ENCODE measurements at regions not wholly inside any gene's neighbourhood (a gene's known extent, or its start where the extent isn't known, plus 50 kb on each side); places are given as distances from the start of the nearest gene placed in this dataset.

DNA sequence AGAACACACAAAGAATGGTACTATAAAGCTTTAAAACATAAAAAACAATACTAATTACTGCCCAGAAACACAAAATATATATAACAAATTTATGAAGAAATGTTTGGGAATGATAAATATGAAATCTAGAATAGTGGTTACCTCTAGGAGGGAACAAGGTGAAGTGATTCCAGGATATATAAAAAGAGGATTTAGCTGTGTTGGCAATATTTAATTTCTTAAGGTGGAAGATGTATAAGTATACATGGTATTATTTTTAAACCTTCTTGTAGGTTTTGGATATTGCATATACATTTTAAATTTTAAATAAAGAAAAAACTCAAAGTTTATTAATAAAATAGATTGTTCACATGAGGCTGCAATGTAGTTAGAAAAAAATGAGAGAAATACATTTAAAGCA is 112.7 kb upstream of the ZNF618 start:
- H3K4me3 ChIP-seq (ENCODE audit: insufficient read depth, low read length), result no peak overlapping the region
- no peak overlapping the region for H2AFZ ChIP-seq (ENCODE audit: low read length)
- no peak for TF ChIP-seq CTCF (IDR thresholded peaks at IDR 0.05; ENCODE audit: extremely low read depth, low read depth, low read length)
- H3K79me2 ChIP-seq (ENCODE audit: insufficient read depth, low read length), result no peaks in the 10 kb centered on the region
- H4K20me1 ChIP-seq (ENCODE audit: insufficient read depth, low read length), result no peaks in the 10 kb centered on the region
- no peaks in the 10 kb centered on the region for H3K4me1 ChIP-seq (ENCODE audit: insufficient read depth, low read length)
- H3K9me3 ChIP-seq (ENCODE audit: low read depth, low read length), result no peaks in the 10 kb centered on the region
- DNase-seq (ENCODE audit: insufficient read length, low spot score, missing footprints), result no peak
- no peaks in the 10 kb centered on the region for H3K36me3 ChIP-seq (ENCODE audit: insufficient read depth, low read length)
- H3K27me3 ChIP-seq (ENCODE audit: insufficient read depth, low read length), result peaks cover 53% of the 10 kb centered on the region
- no peak overlapping the region for H3K27ac ChIP-seq (ENCODE audit: low read depth, low read length)
- H3K4me2 ChIP-seq (ENCODE audit: insufficient read depth, low read length), result no peak overlapping the region

- Histone ChIP-seq H4K20me1 (ENCODE audit: insufficient read depth, low read length) (no peaks in the 10 kb centered on the region), H3K36me3 (ENCODE audit: insufficient read depth, low read length) (no peaks in the 10 kb centered on the region), H3K9me3 (ENCODE audit: low read depth, low read length) (no peaks in the 10 kb centered on the region), H3K79me2 (ENCODE audit: insufficient read depth, low read length) (no peaks in the 10 kb centered on the region), H2AFZ (ENCODE audit: low read length) (no peak overlapping the region), H3K27me3 (ENCODE audit: insufficient read depth, low read length) (peaks cover 62% of the 10 kb centered on the region), H3K27ac (ENCODE audit: low read depth, low read length) (no peak overlapping the region), H3K4me3 (ENCODE audit: insufficient read depth, low read length) (no peak overlapping the region), H3K4me2 (ENCODE audit: insufficient read depth, low read length) (no peak overlapping the region), H3K4me1 (ENCODE audit: insufficient read depth, low read length) (no peaks in the 10 kb centered on the region)
- DNase-seq (ENCODE audit: insufficient read length, low spot score, missing footprints), result no peak
- TF ChIP-seq CTCF (IDR thresholded peaks at IDR 0.05; ENCODE audit: extremely low read depth, low read depth, low read length), result no peak
These were observed 111.5 kb upstream of the ZNF618 start for GRCh38 chr9:113764572-113764971.

DNA sequence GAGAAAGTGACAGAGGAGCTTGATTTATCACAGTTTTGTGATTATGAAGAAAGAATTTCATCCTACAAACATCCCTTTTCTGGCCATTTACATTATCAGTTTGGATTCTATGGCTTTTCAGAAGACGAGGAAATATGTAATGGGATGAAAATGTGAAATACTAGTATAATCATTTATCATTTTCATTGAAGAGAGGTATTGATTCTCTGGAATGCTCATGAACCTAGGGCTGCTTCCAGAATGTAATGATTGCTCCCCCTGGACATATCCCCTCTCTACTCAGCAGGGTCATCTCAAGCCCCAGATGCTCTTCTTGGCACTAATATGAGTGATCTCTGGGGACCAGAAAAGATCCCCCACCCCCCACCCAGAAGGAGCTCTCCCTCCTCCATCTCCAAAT is 106.7 kb upstream of the ZNF618 start:
- Histone ChIP-seq H3K79me2 (ENCODE audit: insufficient read depth, low read length) (no peaks in the 10 kb centered on the region), H3K27me3 (ENCODE audit: insufficient read depth, low read length) (peaks cover 60% of the 10 kb centered on the region), H2AFZ (ENCODE audit: low read length) (no peak overlapping the region), H3K4me3 (ENCODE audit: insufficient read depth, low read length) (no peak overlapping the region), H3K4me1 (ENCODE audit: insufficient read depth, low read length) (peaks cover 15% of the 10 kb centered on the region), H3K27ac (ENCODE audit: low read depth, low read length) (no peak overlapping the region), H3K4me2 (ENCODE audit: insufficient read depth, low read length) (no peak overlapping the region), H3K36me3 (ENCODE audit: insufficient read depth, low read length) (no peaks in the 10 kb centered on the region), H4K20me1 (ENCODE audit: insufficient read depth, low read length) (no peaks in the 10 kb centered on the region), H3K9me3 (ENCODE audit: low read depth, low read length) (no peaks in the 10 kb centered on the region)
- no peak for DNase-seq (ENCODE audit: insufficient read length, low spot score, missing footprints)
- TF ChIP-seq CTCF (IDR thresholded peaks at IDR 0.05; ENCODE audit: extremely low read depth, low read depth, low read length), result no peak

DNA sequence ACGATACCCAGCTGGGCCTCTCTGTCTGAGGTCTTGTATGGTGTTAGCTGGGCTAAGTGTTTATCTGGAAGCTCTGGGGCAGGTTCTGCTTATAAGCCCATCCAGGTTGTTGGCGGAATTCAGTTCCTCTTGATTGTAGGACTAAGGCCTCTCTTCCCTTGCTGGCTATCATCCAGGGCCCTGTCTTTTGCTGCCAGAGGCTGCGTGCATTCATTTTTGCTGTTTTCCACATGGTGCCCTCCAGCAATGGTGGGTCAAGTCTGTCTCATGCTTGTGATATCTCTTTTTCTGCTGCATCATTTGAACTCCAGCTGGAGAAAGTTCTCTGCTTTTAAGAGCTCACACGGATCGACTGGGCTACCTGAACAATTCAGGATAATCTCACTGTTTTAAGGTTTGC is 105.7 kb upstream of the ZNF618 start:
- Histone ChIP-seq H3K36me3 (ENCODE audit: insufficient read depth, low read length) (no peaks in the 10 kb centered on the region), H3K4me3 (ENCODE audit: insufficient read depth, low read length) (no peak overlapping the region), H4K20me1 (ENCODE audit: insufficient read depth, low read length) (no peaks in the 10 kb centered on the region), H3K79me2 (ENCODE audit: insufficient read depth, low read length) (no peaks in the 10 kb centered on the region), H3K4me2 (ENCODE audit: insufficient read depth, low read length) (no peak overlapping the region), H3K27me3 (ENCODE audit: insufficient read depth, low read length) (peaks cover 65% of the 10 kb centered on the region), H3K9me3 (ENCODE audit: low read depth, low read length) (no peaks in the 10 kb centered on the region), H3K27ac (ENCODE audit: low read depth, low read length) (no peak overlapping the region), H3K4me1 (ENCODE audit: insufficient read depth, low read length) (peaks cover 15% of the 10 kb centered on the region), H2AFZ (ENCODE audit: low read length) (no peak overlapping the region)
- DNase-seq (ENCODE audit: insufficient read length, low spot score, missing footprints), result no peak
- TF ChIP-seq CTCF (IDR thresholded peaks at IDR 0.05; ENCODE audit: extremely low read depth, low read depth, low read length), result no peak

Measured in osteoblast (primary cell).